Fibroblast of mammary gland (primary cell): ENCODE measurements at regions not wholly inside any gene's neighbourhood (a gene's known extent, or its start where the extent isn't known, plus 50 kb on each side); places are given as distances from the start of the nearest gene placed in this dataset.

ENCODE experiments used
- DNase-seq: peaks from one replicate; pipeline ENCODE4 v3.0.0-alpha.2; 2010; ENCODE audit warnings: low read depth
- H3K4me3 ChIP-seq: 2 replicates; pipeline ENCODE4 v1.5.1; 2011; ENCODE audit warnings: low read depth, mild to moderate bottlenecking, low read length, moderate library complexity; ENCODE audit not compliant: control insufficient read depth
- TF ChIP-seq, protein P1 (sequence below): conservative IDR thresholded peaks from 2 replicates; pipeline ENCODE4 v1.5.1; 2011; ENCODE audit warnings: low read depth, low read length, inconsistent platforms; ENCODE audit not compliant: control insufficient read depth, insufficient read depth

DNA sequence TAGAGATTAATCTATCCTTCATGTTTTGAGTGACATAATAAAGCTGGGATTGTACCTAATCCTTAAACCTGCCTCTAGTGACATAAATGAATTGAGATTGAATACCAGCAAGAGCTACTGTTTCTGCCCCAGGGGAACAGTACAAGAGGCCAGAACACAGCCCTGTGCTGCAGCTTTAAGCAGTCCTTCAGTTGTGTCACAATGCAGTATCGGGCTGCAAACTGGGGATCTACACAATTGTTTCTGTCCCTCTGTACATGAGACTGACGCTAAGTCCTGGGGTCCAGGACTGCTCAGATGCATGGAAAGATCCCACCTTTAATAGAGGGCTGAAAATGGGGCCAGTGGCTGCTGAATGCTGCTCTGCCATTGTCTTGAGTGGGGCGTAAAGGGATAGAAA lies 87.5 kb downstream of the MINAR1 start:
- DNase-seq = no peak
- no peak overlapping the region for H3K4me3 ChIP-seq
- TF ChIP-seq, protein P1, sequence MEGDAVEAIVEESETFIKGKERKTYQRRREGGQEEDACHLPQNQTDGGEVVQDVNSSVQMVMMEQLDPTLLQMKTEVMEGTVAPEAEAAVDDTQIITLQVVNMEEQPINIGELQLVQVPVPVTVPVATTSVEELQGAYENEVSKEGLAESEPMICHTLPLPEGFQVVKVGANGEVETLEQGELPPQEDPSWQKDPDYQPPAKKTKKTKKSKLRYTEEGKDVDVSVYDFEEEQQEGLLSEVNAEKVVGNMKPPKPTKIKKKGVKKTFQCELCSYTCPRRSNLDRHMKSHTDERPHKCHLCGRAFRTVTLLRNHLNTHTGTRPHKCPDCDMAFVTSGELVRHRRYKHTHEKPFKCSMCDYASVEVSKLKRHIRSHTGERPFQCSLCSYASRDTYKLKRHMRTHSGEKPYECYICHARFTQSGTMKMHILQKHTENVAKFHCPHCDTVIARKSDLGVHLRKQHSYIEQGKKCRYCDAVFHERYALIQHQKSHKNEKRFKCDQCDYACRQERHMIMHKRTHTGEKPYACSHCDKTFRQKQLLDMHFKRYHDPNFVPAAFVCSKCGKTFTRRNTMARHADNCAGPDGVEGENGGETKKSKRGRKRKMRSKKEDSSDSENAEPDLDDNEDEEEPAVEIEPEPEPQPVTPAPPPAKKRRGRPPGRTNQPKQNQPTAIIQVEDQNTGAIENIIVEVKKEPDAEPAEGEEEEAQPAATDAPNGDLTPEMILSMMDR = no peak

- DNase-seq = no peak
- TF ChIP-seq, protein P1 = no peak
- no peak overlapping the region for H3K4me3 ChIP-seq
Observed at GRCh38 chr15:79520654-79521053, 88.5 kb downstream of the MINAR1 start.

- H3K4me3 ChIP-seq = no peak overlapping the region
- DNase-seq = peak; percentile 33
- TF ChIP-seq, protein P1 = no peak
Observed at GRCh38 chr15:79522656-79523055, 90.5 kb downstream of the MINAR1 start.

GRCh38 chr15:79523266-79523665 lies 91.1 kb downstream of the MINAR1 start:
- no peak for DNase-seq
- no peak overlapping the region for H3K4me3 ChIP-seq
- TF ChIP-seq, protein P1 = no peak

DNA sequence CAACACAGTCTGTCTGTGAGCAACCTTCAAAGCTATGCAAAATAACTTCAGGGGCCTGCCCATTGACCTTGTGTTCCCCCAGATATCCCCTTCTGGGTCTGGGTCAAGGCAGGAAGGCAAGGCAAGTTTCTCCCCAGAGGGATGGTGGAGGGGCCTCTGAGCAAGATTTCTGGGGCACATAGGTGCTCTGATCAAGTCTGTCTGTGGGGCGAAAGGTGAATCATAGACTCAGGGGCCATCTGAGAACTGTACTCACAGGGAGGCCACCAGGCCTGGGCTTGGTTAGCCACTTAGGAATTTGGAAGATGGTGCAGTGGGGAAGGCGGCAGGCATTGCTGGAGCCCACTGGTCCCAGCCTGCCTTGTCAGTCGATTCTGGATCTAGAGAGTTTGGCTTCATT lies 92.4 kb downstream of the MINAR1 start:
- no peak overlapping the region for H3K4me3 ChIP-seq
- no peak for DNase-seq
- TF ChIP-seq, protein P1 = no peak

- DNase-seq = no peak
- TF ChIP-seq, protein P1 = no peak
- no peak overlapping the region for H3K4me3 ChIP-seq
Observed at GRCh38 chr15:79526376-79526775, 94.2 kb downstream of the MINAR1 start.

DNA sequence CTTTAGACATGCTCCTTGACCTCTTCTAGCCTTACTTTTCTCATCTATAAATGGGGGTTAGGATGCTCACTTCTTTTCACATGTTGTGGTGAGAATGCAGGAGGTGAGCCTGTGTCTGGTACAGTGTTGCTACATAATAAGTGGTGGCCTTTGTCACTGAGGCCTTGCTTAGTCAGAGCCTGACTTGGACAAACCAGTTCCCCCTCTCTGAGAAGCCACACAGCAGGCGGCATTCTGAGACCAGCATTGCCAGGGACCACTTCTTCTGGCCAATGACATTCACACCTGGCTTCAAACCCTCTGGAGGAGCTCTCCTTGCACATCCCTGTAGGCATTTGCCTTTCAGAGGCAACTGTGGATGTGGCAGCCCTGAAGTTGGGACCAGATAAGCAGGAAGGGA lies 95.7 kb downstream of the MINAR1 start:
- no peak for DNase-seq
- H3K4me3 ChIP-seq = no peak overlapping the region
- TF ChIP-seq, protein P1 = no peak
